Activated T-cell treated with anti-CD3 and anti-CD28 coated beads for 4 hours (primary cell): ENCODE measurements at regions not wholly inside any gene's neighbourhood (a gene's known extent, or its start where the extent isn't known, plus 50 kb on each side); places are given as distances from the start of the nearest gene placed in this dataset.
"Not testable (repeated sequence)": the region's sequence is repeated elsewhere in the genome, so short reads cannot be mapped to it uniquely, and the experiment has no call there.

Experiments
- DNase-seq: peaks from one replicate; pipeline ENCODE4 v3.0.0-alpha.2; 2020

DNA sequence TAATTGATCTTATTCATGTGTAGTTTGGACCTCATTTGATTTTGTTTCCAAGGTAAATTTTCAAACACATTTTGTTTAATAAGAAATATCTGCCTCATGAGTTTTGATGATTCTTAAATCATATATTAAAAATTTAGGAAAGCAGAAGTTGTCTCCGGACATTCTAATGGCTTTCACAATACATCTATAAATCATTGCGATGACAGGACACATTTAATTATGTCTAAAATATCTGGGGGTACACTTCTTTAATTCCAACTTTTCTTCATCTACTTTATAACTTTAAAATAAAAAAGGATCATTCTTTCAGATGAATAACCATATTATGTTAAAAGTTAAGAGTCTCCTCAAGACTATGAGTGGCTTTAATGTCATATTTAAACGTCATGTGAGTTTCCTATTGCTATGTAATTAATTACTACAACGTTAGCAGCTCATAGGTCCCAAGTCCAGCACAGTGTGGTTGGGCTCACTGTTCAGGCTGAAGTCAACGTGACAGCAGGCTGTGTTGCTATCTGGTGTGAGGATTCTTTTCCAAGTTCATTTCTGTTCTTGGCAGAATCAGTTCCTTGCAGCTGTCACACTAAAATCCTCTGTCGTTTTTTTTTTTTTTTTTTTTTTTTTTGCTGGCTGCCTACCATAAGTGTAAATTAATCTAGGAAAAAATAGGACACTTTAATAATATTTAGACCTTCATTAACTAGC is 893.5 kb downstream of the LTN1 start:
- DNase-seq, result no peak

DNA sequence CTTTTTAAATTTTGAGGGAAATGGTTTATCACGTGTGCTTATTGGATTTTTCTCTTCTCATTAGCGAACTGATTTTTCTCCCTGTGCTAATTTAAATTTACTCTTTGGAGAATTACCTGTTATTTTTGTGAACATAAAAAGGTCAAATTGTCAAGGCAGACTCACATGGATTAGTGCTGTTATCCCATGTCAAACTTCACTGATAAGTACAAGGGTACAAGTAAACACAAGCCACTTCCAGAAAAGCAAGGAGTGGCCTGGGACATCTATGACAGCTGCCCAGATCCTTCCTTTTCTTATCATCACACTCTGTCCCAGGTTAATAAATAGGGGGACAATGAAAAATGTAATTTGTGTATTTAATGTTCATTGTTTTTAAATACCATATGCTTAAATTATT is 901.2 kb downstream of the LTN1 start:
- DNase-seq, result no peak

DNA sequence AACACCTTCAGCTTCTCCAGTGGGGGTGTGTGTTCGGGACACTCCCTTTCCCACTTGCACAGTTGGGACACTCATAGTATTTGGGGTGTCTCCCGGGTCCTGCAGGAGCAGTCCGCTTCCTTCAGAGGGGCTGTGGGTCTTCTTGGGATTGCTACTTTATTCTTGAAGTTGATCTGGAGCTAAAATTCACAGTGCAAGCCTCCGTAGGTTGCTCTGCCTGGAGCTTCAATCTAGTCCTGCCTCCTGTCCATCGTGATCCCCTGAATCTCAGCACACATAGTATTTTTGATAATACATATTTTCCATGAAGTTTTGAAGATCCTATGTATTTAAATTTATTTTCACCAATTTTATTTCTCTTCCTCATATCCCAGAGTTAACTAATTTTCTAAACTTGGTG is 902.1 kb downstream of the LTN1 start:
- no peak for DNase-seq

DNA sequence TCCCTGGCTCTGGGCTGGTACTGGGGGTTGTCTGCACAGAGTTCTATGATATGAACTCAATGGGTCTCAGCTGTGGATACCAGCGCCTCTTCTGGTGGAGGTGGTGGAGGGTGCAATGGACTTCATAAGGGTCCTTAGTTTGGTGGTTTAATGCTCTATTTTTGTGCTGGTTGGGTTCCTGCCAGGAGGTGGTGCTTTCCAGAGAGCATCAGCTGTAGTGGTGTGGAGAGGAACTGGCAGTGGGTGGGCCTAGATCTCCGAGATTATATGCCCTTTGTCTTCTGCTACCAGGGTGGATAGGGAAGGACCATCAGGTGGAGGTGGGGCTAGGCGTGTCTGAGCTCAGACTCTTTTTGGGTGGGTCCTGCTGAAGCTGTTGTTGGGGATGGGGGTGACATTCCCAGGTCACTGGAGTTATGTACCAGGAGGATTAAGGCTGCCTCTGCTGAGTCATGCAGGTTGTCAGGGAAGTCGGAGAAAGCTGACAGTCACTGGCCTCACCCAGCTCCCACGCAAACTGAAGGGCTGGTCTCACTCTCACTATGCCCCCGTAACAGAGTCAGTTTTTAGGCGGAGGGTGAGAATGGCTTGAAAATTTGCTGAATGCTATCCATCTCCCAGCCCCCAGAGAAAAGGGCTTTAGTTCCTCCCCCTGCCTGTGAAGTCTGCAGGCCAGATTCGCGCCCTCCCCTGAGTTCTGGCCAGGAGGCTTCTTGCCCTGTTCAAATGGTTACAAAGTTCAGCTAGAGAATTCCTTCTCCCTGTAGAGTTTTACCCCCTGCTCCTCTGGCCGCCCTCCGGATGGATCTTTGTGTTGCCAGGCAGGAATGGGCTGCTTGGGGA is 902.9 kb downstream of the LTN1 start:
- DNase-seq, result no peak

DNA sequence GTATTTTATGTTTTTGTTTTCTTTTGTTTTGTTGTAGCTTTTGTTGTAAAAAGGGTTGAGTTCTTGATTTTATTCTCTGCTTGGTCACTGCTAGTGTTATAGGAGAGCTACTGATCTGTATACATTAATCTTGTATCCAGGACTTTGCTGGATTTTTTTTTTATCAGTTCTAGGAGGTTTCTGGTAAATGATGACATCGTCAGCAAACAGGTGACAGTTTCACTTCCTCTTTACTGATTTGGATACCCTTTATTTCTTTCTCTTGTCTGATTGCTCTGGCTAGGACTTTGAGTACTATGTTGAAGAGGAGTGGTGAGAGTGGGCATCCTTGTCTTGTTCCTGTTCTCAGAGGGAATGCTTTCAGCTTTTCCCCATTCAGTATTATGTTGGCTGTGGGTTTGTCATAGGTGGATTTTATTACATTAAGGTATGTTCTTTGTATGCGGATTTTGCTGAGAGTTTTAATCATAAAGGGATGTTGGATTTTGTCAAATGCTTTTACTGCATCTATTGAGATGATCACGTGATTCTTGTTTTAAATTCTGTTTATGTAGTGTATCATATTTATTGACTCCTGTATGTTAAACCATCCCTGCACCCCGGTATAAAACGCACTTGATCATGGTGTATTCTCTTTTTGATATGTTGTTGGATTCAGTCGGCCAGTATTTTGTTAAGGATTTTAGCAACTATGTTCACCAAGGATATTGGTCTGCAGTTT is 905.7 kb downstream of the LTN1 start:
- DNase-seq, result no peak

DNA sequence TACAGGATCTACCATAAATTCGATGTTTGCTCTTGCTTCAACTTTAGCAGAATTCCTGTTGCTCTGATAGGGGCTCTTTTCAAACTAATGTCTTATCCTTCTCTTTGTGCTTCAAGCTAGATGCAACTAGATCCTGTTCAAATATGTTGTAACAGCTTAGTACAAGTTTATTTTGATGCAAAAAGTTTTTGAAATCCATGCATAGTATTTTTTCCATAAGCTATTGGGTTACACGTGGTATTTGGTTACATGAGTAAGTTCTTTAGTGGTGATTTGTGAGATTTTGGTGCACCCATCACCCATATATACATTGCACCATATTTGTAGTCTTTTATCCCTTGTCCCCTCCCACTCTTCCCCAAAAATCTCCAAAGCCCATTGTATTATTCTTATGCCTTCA is 907.7 kb downstream of the LTN1 start:
- no peak for DNase-seq

DNA sequence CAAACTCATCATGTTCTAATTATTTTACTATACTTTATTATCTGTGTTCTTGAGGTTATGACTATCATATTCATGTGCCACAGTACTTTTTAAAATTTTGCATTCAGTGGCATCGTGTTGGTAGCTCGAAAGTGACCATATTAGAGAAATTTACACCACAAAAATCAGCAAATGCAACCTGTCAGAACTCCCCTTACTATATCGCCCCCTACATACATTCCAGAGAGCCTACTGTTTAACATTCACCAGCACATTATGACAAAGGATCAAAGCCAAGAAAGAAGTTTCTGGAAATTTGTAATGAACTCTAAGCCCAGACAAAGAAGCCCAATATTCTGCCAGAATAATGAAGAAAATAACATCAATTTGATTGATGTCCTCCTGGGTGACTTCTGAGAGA is 909.3 kb downstream of the LTN1 start:
- no peak for DNase-seq

DNA sequence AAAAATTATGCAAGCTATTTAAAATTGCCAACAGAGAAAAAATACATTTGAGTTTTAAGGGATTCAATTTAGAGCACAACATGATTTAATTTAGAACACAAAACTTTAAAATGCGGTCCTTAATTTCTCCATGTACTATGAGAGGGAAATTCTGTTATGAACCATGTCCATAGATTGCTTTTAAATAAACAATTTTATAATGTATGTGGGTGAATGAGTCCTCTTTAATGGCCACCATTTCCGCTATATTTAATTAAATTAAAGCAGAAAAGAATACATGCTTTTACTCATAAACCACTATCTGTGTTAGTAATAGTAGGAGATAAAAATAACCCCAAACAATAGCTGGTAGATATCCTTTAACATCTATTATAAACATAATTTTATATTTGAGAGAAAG is 914.6 kb downstream of the LTN1 start:
- no peak for DNase-seq

DNA sequence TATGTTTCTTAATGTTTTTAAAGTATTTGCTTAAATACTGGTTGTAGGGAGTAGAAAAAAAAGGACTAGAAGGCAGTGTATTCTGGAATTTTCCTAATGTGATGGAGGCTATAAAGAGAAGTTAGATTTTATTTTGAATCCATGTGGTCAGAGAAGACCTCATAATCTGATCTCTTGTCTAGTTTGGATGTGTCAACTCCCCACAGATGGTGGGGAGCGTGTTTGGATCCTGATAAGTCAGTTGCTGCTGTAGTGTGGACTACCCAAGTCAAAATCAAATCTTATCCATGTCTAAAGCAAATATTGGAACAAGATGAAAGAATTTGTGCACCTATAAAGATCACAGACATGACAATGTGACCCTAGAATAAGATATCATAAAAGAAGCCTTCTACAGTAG is 918.0 kb downstream of the LTN1 start:
- no peak for DNase-seq

DNA sequence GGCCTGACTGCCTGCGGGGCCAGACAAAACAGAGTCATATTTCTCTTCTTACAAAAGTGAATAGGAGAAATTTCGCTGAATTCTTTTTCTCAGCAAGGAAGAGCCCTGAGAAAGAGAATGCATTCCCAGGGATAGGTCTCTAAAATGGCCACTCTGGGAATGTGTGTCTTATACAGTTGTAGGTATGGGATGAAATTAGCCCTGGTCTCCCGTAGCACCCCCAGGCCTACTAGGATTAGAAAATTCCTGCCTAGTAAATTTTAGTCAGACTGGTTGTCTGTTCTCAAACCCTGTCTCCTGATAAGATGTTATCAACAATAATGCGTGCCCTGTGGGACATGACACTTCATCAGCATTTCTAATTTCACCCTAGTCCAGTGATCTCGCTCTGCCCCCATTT is 920.1 kb downstream of the LTN1 start:
- DNase-seq, result no peak

DNA sequence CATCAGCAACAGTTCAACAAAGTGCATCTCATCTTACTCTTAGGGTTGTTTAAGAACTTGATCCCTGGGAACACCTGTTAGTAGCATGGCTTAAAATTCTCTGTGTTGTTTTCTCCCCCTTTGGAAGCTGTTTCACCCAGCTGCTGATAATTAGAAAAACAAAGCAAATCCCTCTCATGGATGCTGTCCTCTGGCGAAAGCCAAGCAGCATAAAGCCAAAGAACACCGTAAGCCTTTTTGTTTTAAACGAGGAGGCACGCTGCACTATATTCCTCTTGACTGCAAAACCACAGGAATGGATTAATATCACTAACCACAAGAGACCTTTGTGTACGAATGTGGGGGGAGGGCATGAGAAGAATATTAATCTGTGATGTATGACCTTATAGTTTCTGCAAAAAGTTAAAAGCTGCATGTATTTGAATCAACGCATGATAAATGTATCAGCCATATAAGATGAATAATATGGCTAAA is 923.2 kb downstream of the LTN1 start:
- DNase-seq, result no peak

DNA sequence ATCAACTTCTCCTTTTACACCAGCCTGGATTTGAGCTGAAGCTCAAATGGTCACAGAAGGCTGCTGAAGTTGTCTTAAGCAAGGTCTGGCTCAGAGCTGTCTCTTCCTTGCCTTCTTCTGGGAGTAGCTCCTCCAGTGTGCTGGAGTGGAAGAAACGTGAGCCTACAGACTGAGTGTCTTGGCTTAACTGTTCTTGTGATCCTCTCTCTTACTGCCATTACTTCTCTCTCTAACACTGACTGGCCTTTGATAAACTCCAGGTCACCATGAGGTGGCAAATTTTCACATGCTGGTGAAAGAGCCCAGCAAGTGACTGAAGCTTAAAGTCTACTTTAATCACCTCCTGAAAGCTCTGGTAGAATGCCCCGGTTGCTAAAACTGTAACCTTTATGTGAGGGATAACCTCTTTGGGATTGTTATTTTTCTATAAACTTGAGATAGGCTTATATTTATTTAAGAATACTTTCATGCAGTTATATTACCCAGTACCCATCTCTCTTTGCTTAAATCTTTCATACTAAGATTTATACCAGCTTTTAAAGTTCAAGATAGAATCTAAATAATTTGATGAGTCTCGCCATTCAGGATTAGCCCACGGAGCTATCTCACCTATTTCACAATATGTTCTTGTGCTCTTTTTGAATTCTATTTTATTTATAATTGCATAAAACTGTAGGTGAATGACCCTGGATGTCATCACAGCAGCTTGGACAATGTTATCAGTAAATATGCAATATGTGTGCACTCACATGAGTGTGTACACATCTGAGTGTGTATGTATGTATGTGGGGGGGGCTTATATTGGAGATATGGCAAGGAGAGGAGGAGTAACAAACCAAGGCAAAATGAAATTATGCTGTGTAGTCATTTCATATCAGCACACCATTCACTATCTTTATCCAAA is 924.0 kb downstream of the LTN1 start:
- no peak for DNase-seq

DNA sequence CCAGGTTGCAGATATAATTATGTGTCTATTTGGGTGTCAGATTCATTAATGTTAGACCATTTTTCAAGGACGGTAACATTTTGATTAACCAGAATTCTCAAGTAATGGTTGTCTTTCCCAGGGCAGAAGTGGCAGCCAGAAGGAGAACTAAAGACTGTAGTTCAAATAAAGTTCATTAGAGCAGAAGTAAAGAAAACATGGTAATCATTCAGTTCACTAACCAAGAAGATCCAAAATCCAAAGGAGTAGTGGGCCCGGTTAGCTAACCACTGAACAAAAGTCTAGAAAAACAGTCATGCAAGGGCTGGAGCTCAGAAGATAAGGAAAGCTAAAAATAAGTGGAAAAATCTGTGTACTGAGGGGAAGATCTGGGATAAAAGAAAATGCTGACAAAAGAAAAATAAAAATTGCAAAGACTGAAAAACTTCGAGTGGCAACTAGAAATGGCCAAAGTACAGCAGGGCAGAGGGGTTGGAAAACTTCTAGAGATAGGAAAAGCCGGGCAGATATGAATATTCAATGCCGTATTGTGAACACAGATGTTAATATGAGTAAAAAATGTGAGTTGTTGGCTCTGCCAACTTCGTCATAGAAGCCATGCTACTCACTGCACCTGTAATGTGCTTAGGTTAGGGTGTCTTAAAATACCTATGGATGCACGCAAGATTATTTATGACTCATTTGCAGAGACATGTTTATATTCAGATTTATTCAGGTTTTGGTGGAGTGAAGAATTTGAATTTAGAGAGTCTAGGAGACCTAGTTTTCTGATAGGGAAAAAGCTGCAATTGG is 925.9 kb downstream of the LTN1 start:
- no peak for DNase-seq

DNA sequence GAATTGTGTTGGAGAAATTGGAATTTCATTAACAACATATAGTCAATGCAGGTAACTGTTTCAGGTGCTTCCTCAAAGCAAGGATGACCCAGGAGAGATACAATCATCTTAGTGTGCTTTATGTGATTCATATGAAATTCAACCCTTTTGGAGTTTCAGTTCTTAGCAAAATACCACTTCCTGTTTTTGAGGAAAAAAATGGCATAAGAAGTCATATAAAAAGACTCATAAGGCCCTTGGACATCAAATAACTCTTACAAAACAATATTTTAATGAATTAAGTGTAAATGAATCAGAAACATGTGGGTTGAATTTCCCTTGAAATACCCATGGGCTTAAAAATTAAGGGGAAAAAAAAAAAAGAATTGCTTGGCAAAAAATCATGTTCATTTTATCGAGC is 926.6 kb downstream of the LTN1 start:
- no peak for DNase-seq

DNA sequence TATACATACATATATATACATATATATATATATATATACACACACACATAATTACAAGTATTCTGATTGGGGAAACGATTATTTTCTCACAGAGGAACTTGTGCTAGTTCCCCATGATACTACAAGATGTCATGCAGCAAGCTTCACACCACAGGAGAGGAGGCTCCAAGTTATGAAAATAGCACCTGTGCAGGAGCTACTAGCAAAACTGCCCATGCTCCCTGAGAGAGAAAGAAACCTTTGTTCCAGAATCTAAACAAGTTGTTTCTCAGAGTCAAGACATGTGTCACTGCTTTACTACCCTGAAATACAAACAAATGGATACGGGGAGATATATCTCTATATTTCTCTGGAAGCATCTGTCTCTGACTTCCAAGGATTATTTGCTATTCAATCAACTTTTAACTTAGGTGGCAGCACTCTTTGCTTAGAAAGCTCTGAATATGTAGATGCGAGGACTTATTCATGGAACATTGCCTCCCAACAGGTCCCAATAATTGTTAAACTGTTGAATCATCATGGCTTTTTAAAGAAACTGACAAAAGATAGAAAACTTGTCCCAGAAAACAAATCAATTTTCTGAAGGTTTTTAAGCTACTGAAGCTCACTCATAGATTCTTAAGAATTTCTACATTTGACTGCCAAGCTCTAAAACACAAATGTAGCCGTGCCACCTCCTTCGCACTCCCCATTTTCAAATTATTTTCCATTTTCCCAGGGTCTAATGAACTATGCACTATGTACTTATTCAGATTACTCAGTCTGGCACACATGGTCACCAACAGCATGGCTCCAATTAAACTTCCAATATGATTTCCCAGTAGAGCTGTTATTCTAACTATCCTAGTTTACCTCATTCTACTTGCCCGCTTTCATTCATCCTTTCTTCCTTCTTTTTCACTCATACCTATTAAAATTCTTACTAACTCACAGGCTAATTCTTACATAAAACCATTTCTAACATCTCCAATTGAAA is 929.1 kb downstream of the LTN1 start:
- DNase-seq, result no peak

DNA sequence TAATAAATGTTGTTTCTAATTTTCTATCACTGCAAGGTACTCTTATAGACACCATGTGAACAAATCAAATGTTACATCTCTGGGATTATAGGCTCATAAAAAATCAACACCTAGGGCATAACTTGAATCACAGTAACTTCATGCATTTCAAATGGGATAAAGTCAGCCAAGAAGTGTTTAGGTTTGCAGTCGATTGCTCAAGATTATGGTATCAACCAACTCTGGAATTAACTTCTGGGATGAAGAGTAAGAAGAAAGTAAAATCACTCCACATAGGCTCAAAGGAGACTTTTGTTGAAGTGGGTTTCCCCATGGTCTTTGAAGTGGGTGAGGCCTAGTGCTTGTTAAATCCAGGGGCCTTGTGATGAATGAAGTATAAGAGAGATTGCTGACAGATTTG is 939.7 kb downstream of the LTN1 start:
- DNase-seq, result not testable (repeated sequence)

DNA sequence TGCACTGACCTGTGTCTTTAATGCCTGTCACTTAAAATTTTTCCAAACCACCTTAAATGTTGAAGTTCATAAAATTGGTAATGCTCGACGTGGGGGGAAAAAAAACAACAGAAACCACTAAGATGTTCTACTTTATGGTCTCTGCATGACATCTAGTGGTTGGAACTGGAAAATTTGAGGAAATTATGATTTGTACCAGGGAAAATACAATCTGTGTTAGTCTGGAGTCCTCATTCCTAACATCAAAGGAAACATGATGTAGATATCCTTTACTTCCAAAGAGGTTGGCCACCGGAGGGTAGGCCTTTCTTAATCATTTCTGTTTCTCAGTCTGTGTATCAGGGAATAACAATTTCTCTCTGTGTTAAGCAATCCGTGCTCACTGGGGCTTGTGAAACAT is 941.0 kb downstream of the LTN1 start:
- DNase-seq, result not testable (repeated sequence)

DNA sequence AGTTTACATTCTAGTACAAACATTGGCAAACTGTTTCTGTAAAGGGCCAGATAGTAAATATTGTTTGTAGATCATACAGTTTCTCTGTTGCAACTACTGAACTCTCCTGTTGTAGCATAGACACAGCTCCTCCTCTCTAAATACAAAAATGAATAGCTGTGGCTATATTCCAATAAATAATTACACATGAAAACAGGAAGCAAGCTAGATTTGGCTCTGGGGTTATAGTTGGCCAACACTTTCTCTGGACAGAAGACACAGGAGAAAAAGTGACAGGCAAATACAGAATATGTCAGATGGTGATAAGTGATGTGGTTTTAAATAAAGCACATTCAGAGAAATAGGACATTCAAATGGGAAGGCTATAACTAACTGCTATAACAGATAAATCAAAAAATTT is 957.0 kb downstream of the LTN1 start:
- not testable (repeated sequence) for DNase-seq

DNA sequence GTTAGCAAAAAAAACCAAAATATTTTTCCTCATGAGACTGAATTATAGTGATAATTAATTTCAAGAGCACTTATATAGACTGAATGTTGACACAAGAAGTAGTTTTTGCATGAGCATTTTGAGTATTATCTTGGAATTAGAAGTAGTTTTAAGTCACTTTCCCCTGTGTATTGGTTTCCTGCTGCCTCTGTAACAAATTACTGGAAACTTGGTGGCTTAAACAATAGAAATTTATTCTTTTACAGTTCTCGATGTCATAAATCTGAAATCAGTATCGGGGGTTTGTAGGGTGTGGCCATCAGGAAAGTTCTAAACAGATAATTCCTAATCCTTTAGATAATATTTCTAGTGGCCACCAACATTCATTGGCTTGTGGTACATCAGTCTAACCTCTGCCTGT is 957.8 kb downstream of the LTN1 start:
- DNase-seq, result not testable (repeated sequence)

DNA sequence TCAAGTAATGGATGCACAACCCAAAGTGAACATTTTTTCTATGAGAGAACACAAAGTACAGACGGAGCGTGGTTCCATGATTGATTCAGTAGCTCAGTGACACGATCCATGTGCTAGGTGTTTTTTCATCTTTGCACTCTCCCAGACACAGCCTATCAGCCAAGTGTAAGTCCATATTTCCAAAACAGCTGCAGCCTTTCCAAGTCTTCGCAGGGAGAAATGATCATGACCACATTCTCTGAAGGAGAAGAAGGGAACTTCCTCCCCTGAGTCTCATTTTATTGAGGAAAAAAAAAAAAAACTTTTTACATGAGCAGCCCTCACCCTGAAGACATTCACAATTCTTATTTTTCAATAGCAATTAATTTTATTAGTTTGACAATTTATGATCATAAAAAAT is 958.3 kb downstream of the LTN1 start:
- DNase-seq, result not testable (repeated sequence)

DNA sequence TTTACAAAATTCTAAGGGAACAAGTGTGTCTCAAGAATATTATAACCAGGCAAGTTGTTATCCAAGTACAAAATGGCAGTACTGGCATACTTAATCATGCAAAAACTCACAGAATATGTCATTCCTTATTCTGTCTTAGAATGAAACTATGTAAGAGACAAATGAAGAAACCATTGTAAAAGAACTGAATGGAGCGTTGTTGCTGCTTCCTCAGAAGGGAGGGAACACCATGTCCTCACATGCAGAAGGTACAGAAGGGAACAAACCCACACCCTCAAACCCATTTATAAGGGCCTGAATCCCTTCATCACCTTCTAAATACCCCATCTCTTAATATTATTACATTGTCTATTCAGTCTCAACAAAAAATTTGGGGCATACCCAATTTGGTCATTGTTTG is 960.0 kb downstream of the LTN1 start:
- not testable (repeated sequence) for DNase-seq
